ENCODE measurements at regions not wholly inside any gene's neighbourhood (a gene's known extent, or its start where the extent isn't known, plus 50 kb on each side); places are given as distances from the start of the nearest gene placed in this dataset.

DNA sequence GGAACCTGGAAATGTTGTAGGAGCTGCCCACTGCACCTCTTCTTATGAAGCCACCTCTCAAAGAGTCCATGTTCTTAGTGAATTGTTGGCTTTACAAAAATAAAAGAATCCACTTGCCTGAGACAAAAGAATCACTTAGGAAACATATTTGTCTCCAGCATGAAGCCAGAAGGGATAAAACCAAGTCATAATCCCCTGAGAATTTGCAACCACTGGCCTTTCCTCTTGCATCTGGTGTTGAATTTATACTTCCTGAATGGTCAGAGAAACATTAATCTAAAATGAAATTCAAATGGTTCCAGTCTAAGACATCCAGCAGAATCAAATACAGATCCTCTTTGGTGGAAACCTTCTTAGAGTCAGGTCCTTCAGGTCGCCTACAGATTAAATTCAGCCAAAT, 192.5 kb upstream of the ECI2 start:
- TF ChIP-seq CTCF (IDR thresholded peaks at IDR 0.05; ENCODE audit: low read depth, low read length) (no peak), EZH2phosphoT487 (IDR thresholded peaks at IDR 0.05; ENCODE audit: low read depth) (no peak)
